SK-N-SH (cell line): ENCODE measurements at regions not wholly inside any gene's neighbourhood (a gene's known extent, or its start where the extent isn't known, plus 50 kb on each side); places are given as distances from the start of the nearest gene placed in this dataset.

Experiments
- CTCF ChIA-PET: fragments of 300-600, 350-600 bp; formaldehyde crosslinking; extraction: SDS; loops from one replicate; lab custom pipeline; 2021; lab: Yijun Ruan, JAX
- POLR2A ChIA-PET: fragments of 350-600 bp; sonication (Branson Sonifier 250); formaldehyde crosslinking; extraction: SDS; loops from one replicate; lab custom pipeline; 2020; ENCODE audit warnings: antibody characterized with exemption, inconsistent platforms; lab: Yijun Ruan, JAX
- DNase-seq: peaks from one replicate; pipeline ENCODE4 v3.0.0; 2012
- H2AFZ ChIP-seq: fragments of 200-600 bp; sonication (generic); 2 replicates; pipeline ENCODE4 v1.8.1; 2016; ENCODE audit warnings: antibody characterized with exemption, mild to moderate bottlenecking, low read depth
- H3F3A ChIP-seq: fragments of 200-600 bp; sonication (generic); replicated peaks from 2 replicates; pipeline ENCODE3; 2016; ENCODE audit warnings: antibody characterized with exemption, mild to moderate bottlenecking; ENCODE audit not compliant: insufficient read depth
- H3K27ac ChIP-seq, 2 experiments: fragments of 200-500 bp in 1 of 2; fragments of 200-600 bp in 1 of 2; sonication (Bioruptor generic) in 1 of 2; sonication (generic), shearing (Covaris generic) in 1 of 2; 2 replicates each; pipeline versions ENCODE4 v1.5.1 to v1.6.1; 2014 to 2016; ENCODE audit warnings: low read depth in 2 of 2, inconsistent platforms in 1 of 2, low read length in 1 of 2, mild to moderate bottlenecking in 1 of 2, mixed read lengths in 1 of 2
- H3K27me3 ChIP-seq: fragments of 200-600 bp; sonication (generic), shearing (Covaris generic); 2 replicates; pipeline ENCODE4 v1.6.1; 2016; ENCODE audit warnings: mixed run types; ENCODE audit not compliant: insufficient read depth
- H3K36me3 ChIP-seq, 2 experiments: fragments of 200-500 bp in 1 of 2; fragments of 200-600 bp in 1 of 2; sonication (Bioruptor generic) in 1 of 2; sonication (generic) in 1 of 2; replicated peaks in 1 of 2; 2 replicates each; pipeline versions ENCODE3 to v1.5.1; 2014 to 2016; ENCODE audit warnings: low read length in 1 of 2, mild to moderate bottlenecking in 1 of 2; ENCODE audit not compliant: insufficient read depth in 2 of 2, control insufficient read depth in 1 of 2
- H3K4me1 ChIP-seq, 2 experiments: fragments of 200-500 bp in 1 of 2; fragments of 200-600 bp in 1 of 2; sonication (Bioruptor generic) in 1 of 2; sonication (generic), shearing (Covaris generic) in 1 of 2; 2 replicates each; pipeline versions ENCODE4 v1.5.1 to v1.6.1; 2014 to 2016; ENCODE audit warnings: low read depth in 1 of 2, low read length in 1 of 2, mixed run types in 1 of 2; ENCODE audit not compliant: insufficient read depth in 2 of 2, control insufficient read depth in 1 of 2
- H3K4me2 ChIP-seq: fragments of 200-600 bp; sonication (generic), shearing (Covaris generic); 2 replicates; pipeline ENCODE4 v1.6.1; 2017; ENCODE audit warnings: mixed run types
- H3K4me3 ChIP-seq, 2 experiments: fragments of 200-500 bp in 1 of 2; fragments of 200-600 bp in 1 of 2; sonication (Bioruptor generic) in 1 of 2; sonication (generic), shearing (Covaris generic) in 1 of 2; 2 replicates each; pipeline versions ENCODE4 v1.5.1 to v1.8.1; 2014 to 2016; ENCODE audit warnings: low read depth in 2 of 2, inconsistent platforms in 1 of 2, low read length in 1 of 2, mild to moderate bottlenecking in 1 of 2, mixed read lengths in 1 of 2, moderate library complexity in 1 of 2
- H3K79me2 ChIP-seq: fragments of 200-600 bp; sonication (generic); 2 replicates; pipeline ENCODE4 v1.8.1; 2017; ENCODE audit warnings: mild to moderate bottlenecking; ENCODE audit not compliant: insufficient read depth
- H3K9ac ChIP-seq: fragments of 200-600 bp; sonication (generic); 2 replicates; pipeline ENCODE4 v1.6.1; 2017; ENCODE audit warnings: mixed run types
- H3K9me2 ChIP-seq: fragments of 200-600 bp; sonication (generic); 2 replicates; pipeline ENCODE4 v1.6.1; 2017; ENCODE audit warnings: mixed run types
- H3K9me3 ChIP-seq: fragments of 200-600 bp; sonication (generic); 2 replicates; pipeline ENCODE4 v1.6.1; 2017; ENCODE audit warnings: mixed run types, mild to moderate bottlenecking, moderate library complexity
- H4K20me1 ChIP-seq: fragments of 200-600 bp; sonication (generic); 2 replicates; pipeline ENCODE4 v1.6.1; 2017; ENCODE audit warnings: mild to moderate bottlenecking, mixed run types; ENCODE audit not compliant: insufficient read depth
- CTCF ChIP-seq: fragments of 200-600 bp; sonication (generic); IDR thresholded peaks from 2 replicates; pipeline ENCODE4 v1.6.1; 2017; ENCODE audit warnings: antibody characterized with exemption, mild to moderate bottlenecking, moderate library complexity
- ELF1 ChIP-seq: IDR thresholded peaks from 2 replicates; pipeline ENCODE4 v1.4.0; 2012
- EP300 ChIP-seq, 2 experiments: IDR thresholded peaks; 2 replicates each; pipeline versions ENCODE4 v1.4.0 to v1.6.1; 2012; ENCODE audit warnings: borderline replicate concordance in 1 of 2, low read depth in 1 of 2, low read length in 1 of 2
- FOSL2 ChIP-seq: IDR thresholded peaks from 2 replicates; pipeline ENCODE4 v1.4.0; 2012; ENCODE audit warnings: low read depth, mild to moderate bottlenecking, moderate library complexity, borderline replicate concordance
- FOXJ3 ChIP-seq: sonication (generic); formaldehyde crosslinking; IDR thresholded peaks from 2 replicates; pipeline ENCODE4 v1.5.1; 2020; ENCODE audit warnings: mild to moderate bottlenecking, missing genetic modification reagents
- IRF3 ChIP-seq: fragments of 150-350 bp; IDR thresholded peaks from 2 replicates; pipeline ENCODE4 v1.6.1; 2016; ENCODE audit warnings: mild to moderate bottlenecking, low read depth, low read length
- MXI1 ChIP-seq: IDR thresholded peaks from 2 replicates; pipeline ENCODE4 v1.6.1; 2012; ENCODE audit warnings: mild to moderate bottlenecking, low read depth, low read length, improper control_type of control experiment
- NFIC ChIP-seq: IDR thresholded peaks from 2 replicates; pipeline ENCODE4 v1.4.0; 2012; ENCODE audit warnings: borderline replicate concordance
- NRF1 ChIP-seq: IDR thresholded peaks from 2 replicates; pipeline ENCODE4 v1.6.1; 2012; ENCODE audit warnings: low read depth, mild to moderate bottlenecking, low read length
- PBX3 ChIP-seq: IDR thresholded peaks from 2 replicates; pipeline ENCODE4; 2012
- RFX5 ChIP-seq: IDR thresholded peaks from 2 replicates; pipeline ENCODE4 v1.6.1; 2012; ENCODE audit warnings: mild to moderate bottlenecking, improper control_type of control experiment, low read length
- SIN3A ChIP-seq: IDR thresholded peaks from 2 replicates; pipeline ENCODE4 v1.6.1; 2012; ENCODE audit warnings: low read depth, mild to moderate bottlenecking, low read length, moderate library complexity, borderline replicate concordance
- TAF1 ChIP-seq: IDR thresholded peaks from 2 replicates; pipeline ENCODE4 v1.6.1; 2012; ENCODE audit warnings: low read depth, mild to moderate bottlenecking, low read length, moderate library complexity, borderline replicate concordance
- TEAD4 ChIP-seq: IDR thresholded peaks from 2 replicates; pipeline ENCODE4 v1.4.0; 2012; ENCODE audit warnings: mild to moderate bottlenecking, borderline replicate concordance; ENCODE audit not compliant: insufficient read depth
- USF1 ChIP-seq: IDR thresholded peaks from 2 replicates; pipeline ENCODE4 v1.4.0; 2012; ENCODE audit warnings: low read depth, borderline replicate concordance
- USF2 ChIP-seq: fragments of 150-350 bp; IDR thresholded peaks from 2 replicates; pipeline ENCODE4 v1.6.1; 2017; ENCODE audit warnings: antibody characterized with exemption, low read length, low read depth, borderline replicate concordance
- YY1 ChIP-seq: IDR thresholded peaks from 2 replicates; pipeline ENCODE4 v1.4.0; 2012; ENCODE audit warnings: low read depth, mild to moderate bottlenecking
- ZBTB33 ChIP-seq: IDR thresholded peaks from 2 replicates; pipeline ENCODE4 v1.4.0; 2012; ENCODE audit warnings: low read depth, borderline replicate concordance
- WGBS: methylation state at CpG from one replicate; pipeline ENCODE4 v1.1.6; 2017; ENCODE audit warnings: low lambda C conversion rate; 5-methylcytosine and 5-hydroxymethylcytosine counted together

GRCh38 chr22:48867891-48868290, 959.8 kb downstream of the BRD1 start (continued):
- TF ChIP-seq IRF3 (no peak), MXI1 (no peak), PBX3 (no peak), FOXJ3 (no peak), ZBTB33 (no peak), SIN3A (no peak), YY1 (no peak), ELF1 (no peak)

GRCh38 chr22:48866906-48867681, 960.6 kb downstream of the BRD1 start:
- Histone ChIP-seq H3K4me3 (no peak overlapping the region), H3K79me2 (no peaks in the 10 kb centered on the region), H3K27me3 (no peaks in the 10 kb centered on the region), H3F3A (no peaks in the 10 kb centered on the region), H3K27ac (no peak overlapping the region), H2AFZ (no peak overlapping the region), H4K20me1 (no peaks in the 10 kb centered on the region), H3K9me2 (no peaks in the 10 kb centered on the region), H3K9ac (no peak overlapping the region), H3K4me1 (peaks cover 0 to 11% of the 10 kb centered on the region in 2 experiments; a peak in 1 of 4 replicates), H3K36me3 (no peaks in the 10 kb centered on the region), H3K4me2 (no peak overlapping the region), H3K9me3 (no peaks in the 10 kb centered on the region)
- POLR2A ChIA-PET, result no interaction called here
- CTCF ChIA-PET, result interaction anchor here (0.6 kb wide), 1 partner anchor 44 kb away, joined by 3 read pairs; no protein-coding TSS in a partner anchor
- no peak for DNase-seq
- 29% methylated on average over 20 of the region's 22 CpGs for WGBS
- TF ChIP-seq ELF1, result no peak

GRCh38 chr22:48864748-48865147, 962.9 kb downstream of the BRD1 start:
- Histone ChIP-seq H3K4me1 (peaks cover 0 to 11% of the 10 kb centered on the region in 2 experiments; a peak in 1 of 4 replicates), H3K27ac (no peak overlapping the region), H3K4me2 (no peak overlapping the region), H2AFZ (no peak overlapping the region), H3K9me3 (no peaks in the 10 kb centered on the region), H4K20me1 (no peaks in the 10 kb centered on the region), H3K79me2 (no peaks in the 10 kb centered on the region), H3F3A (no peaks in the 10 kb centered on the region), H3K27me3 (no peaks in the 10 kb centered on the region), H3K9ac (no peak overlapping the region), H3K4me3 (no peak overlapping the region), H3K9me2 (no peaks in the 10 kb centered on the region), H3K36me3 (no peaks in the 10 kb centered on the region)
- no peak for DNase-seq
- WGBS, result 31% methylated on average over 9 of the region's 10 CpGs
- ChIA-PET CTCF (no interaction called here), POLR2A (no interaction called here)
- TF ChIP-seq USF1 (no peak), TEAD4 (no peak), TAF1 (no peak), FOSL2 (no peak), USF2 (no peak), CTCF (no peak), RFX5 (no peak), NFIC (no peak), EP300 (IDR thresholded peaks at IDR 0.05; ENCODE audit: borderline replicate concordance in 1 of 2, low read depth in 1 of 2, low read length in 1 of 2) (no peak), NRF1 (no peak)
